Epidermal melanocyte (primary cell): ENCODE measurements at regions not wholly inside any gene's neighbourhood (a gene's known extent, or its start where the extent isn't known, plus 50 kb on each side); places are given as distances from the start of the nearest gene placed in this dataset.

ENCODE experiments used
- DNase-seq: peaks from one replicate; pipeline ENCODE4 v3.0.0; 2011; ENCODE audit warnings: low spot score; ENCODE audit not compliant: insufficient read length

- no peak for DNase-seq
Observed at GRCh38 chr14:94685166-94685581, 73.0 kb downstream of the SERPINA3 start.

GRCh38 chr14:94682736-94683135 lies 70.5 kb downstream of the SERPINA3 start:
- DNase-seq = no peak

GRCh38 chr14:94682061-94682516 lies 69.9 kb downstream of the SERPINA3 start:
- DNase-seq = no peak

DNA sequence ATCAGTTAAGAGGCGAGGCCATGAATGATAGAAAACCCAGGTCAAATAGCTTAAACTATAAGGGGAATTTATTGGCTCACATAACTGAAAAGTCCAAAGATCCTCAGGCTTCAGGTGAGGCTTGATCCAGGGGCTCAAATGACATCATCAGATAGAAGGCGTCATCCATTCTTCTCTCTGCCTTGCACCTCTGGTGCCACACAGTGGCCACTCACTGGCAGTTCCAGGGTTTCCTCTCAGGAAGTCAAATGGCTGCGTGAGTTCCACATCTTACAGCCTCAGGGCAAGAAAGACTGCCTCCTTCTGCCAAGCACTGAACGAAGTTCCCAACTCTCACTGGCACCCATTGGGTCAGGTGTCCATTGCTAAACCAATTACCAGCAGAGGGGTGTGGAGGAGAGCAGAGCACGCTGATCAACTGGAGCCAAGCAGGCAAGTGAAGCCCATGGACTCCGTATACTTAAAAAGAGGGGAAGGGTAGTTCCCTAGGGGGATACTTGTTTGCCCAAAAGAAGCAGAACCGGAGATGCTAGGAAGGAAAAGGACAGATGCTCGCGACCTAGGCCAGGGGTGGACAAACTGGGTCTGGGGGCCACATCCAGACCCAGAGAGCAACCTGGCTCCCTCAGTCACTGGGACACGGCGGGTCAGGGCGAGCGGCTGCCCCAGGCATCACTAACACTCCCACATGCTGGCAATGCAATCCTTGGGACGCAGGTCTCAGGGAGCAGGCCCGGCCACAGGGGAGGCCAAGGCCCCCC lies 69.3 kb downstream of the SERPINA3 start:
- DNase-seq = no peak

GRCh38 chr14:94680862-94681288 lies 68.7 kb downstream of the SERPINA3 start:
- DNase-seq = no peak

DNA sequence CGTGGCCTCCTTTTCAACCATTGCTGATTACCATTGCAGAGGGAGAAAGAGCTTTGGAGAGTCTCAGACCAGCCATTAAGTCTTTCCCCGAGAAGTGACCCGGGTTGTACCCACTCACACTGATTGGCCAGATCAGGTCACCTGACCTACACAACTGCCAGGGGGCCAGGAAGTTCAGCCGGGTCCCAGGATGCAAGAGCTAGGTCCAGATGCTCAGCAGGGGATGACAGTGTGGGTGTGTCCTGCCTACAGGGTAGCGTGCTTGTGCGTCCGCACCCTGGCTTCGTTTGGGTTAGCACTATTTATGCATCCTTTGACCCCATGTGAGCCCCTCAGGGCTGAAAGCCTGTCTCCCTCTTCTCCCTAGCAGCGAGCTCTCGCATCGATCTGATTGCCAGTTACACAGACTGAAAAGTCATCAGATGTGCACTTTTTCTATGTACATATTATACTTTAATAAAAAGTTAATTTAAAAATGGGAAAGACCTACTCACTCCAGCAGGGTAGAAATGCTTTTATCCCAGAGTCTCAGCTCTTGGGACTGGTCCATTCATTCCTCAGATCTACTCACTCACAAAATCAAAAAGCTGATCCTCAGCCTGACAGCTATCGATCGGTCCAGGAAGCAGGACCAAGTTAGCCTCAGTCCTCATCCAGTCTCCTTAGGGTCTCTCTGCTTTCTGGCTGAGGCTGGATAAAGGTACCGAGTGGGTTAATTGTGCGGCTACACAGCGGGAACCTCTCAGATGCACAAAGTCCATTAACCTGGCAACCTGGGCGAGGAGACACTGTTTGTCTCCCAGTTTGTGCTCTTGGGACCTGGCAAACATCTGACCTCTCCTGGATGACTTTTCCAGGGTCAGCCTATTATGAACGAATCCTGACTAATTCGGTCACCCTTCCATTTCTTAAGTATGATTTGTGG lies 68.0 kb downstream of the SERPINA3 start:
- DNase-seq = no peak

DNA sequence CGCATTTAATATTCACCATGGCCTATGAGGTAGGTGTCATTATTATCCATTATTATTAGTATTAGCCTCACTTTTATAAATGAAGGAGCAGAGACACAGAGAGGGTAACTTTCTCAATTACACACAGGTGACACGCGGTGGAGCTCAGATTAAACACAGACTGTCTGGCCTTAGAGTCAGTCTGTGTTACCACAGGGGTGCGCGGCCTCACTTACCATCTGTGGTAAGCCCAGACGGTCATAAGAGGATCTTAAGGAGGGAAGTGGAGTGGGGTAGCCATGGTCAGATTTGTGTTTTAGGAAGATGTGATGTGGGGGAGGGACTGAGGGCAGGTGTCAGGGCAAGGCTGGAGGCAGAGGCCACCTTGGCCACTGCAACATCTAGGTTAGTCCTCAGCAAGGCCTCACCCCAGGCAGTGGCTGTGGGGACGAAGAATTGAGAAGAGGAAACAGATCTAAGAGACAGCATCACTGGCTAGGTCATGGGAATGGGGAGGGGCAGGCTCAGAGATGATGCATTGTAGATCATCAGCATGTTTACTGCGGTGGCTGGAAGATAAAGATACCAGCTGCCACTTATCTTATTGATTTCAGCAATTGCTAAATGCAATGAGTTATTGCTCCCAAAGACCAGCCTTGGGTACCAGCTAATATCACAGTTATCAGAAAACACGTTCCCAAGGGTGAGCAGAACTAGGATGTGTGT lies 67.1 kb downstream of the SERPINA3 start:
- DNase-seq = no peak

DNA sequence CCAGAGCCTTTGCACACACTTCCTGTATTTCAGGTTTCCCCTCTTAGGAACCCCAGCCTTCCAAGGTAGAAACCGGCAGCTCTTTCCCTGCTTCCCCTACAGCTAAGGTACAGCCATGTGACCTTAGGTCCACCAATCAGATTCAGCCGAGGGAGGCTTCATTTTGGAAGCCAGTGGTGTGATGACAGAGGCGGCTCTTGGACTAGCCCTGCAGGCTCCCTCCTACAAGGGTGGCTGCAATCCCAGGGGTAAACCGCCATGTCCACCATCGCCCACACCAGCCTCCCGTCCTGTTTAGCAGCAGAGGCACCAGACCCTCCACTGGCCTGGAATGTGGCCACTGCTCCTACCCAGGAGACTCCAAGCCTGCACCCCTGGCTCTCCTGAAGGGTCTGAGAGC lies 65.6 kb downstream of the SERPINA3 start:
- no peak for DNase-seq

- no peak for DNase-seq
Observed at GRCh38 chr14:94677213-94677612, 65.0 kb downstream of the SERPINA3 start.

DNA sequence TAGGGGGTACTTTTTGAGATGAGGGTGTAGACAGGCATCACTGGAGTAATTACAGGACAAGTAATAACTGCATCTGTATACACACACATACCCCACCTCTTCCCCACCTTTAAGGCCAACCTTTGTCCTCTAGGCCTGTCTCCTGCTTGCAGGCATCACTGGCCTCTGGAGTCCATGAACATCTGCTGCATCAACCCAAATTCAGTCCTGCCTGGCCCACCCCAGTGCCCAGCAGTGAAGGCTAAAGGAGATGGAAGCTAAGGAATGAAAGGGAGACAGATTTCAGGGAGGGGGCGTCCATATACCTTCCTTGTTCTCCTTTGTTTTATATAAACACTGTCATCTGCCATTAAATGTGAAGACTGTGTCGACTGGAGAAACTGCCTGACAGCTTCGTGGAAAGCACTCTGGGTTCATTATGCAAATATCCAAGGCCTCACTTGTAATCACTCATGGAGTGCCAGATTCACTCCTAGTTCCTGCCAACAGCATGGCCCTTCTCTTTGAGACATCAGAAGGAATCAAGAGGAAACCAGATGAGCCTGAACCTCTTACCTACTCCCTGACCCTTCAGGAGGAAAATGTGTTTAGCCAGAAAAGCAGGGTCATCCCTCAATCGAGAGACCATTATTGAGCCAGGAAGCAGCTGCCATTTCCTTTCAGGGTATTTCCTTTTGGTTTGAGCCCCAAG lies 64.4 kb downstream of the SERPINA3 start:
- DNase-seq = no peak

GRCh38 chr14:94675036-94675435 lies 62.8 kb downstream of the SERPINA3 start:
- DNase-seq = no peak

DNA sequence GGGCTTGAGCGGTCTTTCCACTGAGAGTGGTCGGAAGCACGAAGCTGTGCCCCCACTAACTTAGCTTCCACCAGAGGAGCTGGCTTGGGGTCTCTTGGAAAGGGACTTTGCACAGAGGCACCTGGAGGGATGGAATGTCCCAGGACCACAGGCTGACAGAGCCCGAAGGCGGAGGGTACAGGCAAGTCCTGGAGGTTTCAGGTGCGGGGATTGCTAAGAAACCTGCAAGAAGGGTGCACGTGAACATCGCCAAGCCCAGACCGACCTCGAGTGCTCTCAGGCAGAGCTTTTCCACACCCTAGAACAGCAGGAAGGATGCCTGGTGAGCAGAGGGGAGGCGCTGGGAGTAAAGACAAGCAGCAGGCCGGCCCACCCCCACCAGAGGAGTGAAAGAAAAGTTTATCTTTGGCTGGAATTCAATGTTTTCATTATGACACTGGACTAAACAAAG lies 61.6 kb downstream of the SERPINA3 start:
- DNase-seq = no peak
